ENCODE measurements at regions not wholly inside any gene's neighbourhood (a gene's known extent, or its start where the extent isn't known, plus 50 kb on each side); places are given as distances from the start of the nearest gene placed in this dataset.
"Not testable (repeated sequence)": the region's sequence is repeated elsewhere in the genome, so short reads cannot be mapped to it uniquely, and the experiment has no call there.

DNA sequence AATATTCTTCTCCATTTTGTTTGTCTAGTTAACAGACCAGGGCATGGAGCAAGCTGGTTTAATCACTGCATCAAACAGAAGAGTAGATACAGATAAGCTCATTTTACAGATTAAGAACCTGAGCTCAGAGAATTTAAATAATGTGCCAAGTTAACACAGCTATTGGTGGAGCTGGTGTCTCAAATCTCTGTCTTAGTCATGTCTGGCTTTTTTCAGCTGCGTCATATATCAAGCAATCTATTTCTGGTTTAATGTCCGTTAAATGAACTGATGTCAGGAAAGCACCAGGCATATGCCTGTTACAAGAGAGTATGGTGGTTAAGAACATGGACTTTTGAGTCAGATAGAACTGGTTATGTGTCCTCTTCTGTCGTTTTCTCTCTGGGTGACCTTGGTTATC lies 79.8 kb upstream of the ADGRA3 start:
- Histone ChIP-seq H3K36me3 (no peaks in the 10 kb centered on the region), H3K9me3 (no peaks in the 10 kb centered on the region), H3K4me3 (no peak overlapping the region), H3K4me1 (no peaks in the 10 kb centered on the region), H3K27ac (no peak overlapping the region), H3K27me3 (no peaks in the 10 kb centered on the region)
- intact Hi-C loops (cut with DNase I; ENCODE audit: low total_unique reads): no loop called here
- no peak for DNase-seq
- TF ChIP-seq, protein P1, sequence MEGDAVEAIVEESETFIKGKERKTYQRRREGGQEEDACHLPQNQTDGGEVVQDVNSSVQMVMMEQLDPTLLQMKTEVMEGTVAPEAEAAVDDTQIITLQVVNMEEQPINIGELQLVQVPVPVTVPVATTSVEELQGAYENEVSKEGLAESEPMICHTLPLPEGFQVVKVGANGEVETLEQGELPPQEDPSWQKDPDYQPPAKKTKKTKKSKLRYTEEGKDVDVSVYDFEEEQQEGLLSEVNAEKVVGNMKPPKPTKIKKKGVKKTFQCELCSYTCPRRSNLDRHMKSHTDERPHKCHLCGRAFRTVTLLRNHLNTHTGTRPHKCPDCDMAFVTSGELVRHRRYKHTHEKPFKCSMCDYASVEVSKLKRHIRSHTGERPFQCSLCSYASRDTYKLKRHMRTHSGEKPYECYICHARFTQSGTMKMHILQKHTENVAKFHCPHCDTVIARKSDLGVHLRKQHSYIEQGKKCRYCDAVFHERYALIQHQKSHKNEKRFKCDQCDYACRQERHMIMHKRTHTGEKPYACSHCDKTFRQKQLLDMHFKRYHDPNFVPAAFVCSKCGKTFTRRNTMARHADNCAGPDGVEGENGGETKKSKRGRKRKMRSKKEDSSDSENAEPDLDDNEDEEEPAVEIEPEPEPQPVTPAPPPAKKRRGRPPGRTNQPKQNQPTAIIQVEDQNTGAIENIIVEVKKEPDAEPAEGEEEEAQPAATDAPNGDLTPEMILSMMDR (IDR thresholded peaks at IDR 0.05): no peak

DNA sequence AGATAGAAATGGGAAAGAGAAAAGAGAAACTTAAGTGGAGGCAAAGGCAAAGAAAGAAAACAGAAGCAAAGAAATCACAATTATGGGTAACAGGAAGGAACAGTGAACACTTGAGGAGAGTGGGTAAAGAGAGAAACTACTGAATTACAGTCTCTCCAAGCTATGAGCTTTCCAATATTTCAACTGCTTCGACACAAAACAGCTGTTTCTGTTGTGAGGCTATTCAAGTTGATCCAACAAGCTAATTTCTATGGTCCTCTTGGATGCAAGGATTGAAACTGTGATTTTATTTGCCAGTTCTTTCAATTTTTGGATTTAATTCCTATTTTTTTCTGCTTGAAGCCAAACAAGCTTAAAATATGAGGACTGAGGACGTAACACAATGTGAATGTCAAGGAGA lies 80.5 kb upstream of the ADGRA3 start:
- Histone ChIP-seq H3K4me1 (no peaks in the 10 kb centered on the region), H3K9me3 (no peaks in the 10 kb centered on the region), H3K4me3 (no peak overlapping the region), H3K36me3 (no peaks in the 10 kb centered on the region), H3K27me3 (no peaks in the 10 kb centered on the region), H3K27ac (no peak overlapping the region)
- no peak for DNase-seq
- TF ChIP-seq, protein P1 (IDR thresholded peaks at IDR 0.05): no peak
- intact Hi-C loops (cut with DNase I; ENCODE audit: low total_unique reads): no loop called here

DNA sequence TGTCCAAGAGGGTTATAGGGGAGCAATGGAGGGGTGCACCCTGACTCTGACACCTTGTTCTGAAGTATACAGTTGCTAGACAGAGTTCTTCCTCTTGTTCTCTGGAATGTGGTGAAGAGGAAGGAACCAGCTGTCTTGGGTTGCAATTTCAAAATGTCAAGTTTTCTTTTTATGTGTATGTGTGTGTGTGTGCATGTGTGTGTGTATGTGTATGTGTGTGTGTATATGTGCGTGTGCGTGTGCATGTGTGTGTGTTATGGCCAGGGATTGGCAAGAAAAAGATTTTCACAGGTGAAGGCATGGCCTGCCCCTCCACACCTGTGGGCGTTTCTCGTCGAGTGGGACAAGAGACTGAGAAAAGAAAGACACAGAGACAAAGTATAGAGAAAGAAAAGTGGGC lies 81.6 kb upstream of the ADGRA3 start:
- Histone ChIP-seq H3K36me3 (no peaks in the 10 kb centered on the region), H3K4me1 (no peaks in the 10 kb centered on the region), H3K27ac (no peak overlapping the region), H3K27me3 (no peaks in the 10 kb centered on the region), H3K9me3 (no peaks in the 10 kb centered on the region), H3K4me3 (no peak overlapping the region)
- intact Hi-C loops (cut with DNase I; ENCODE audit: low total_unique reads): no loop called here
- no peak for DNase-seq
- TF ChIP-seq, protein P1 (IDR thresholded peaks at IDR 0.05): no peak

DNA sequence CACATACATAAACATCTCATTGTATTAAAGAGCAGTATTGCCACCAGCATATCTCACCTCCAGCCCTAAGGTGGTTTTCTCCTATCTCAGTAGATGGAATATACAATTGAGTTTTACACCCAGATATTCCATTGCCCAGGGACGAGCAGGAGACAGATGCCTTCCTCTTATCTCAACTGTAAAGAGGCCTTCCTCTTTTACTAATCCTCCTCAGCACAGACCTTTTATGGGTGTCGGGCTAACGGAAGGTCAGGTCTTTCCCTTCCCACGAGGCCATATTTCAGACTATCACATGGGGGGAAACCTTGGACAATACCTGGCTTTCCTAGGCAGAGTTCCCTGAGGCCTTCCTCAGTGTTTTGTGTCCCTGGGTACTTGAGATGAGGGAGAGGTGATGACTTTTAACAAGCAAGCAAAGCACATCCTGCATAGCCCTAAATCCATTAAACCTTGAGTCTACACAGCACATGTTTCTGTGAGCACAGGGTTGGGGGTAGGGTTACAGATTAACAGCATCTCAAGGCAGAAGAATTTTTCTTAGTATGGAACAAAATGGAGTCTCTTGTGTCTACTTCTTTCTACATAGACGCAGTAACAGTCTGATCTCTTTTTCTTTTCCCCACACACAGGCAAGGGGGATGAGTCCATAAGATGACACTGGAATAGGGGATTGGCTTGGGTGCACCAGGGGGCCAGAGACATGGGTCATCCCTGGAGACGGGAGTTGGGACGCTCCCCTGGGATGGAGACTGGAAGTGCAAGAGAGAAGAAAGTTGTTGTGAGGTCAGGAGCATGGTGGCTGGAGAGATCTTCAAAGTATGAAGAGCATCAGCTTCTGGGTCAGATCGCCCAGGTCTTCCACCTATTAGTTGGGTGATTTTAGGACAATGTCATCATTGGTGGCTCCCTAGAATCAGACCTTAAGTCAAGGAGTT lies 82.5 kb upstream of the ADGRA3 start:
- H3K4me3 ChIP-seq; H3K36me3 ChIP-seq; intact Hi-C loops (cut with DNase I; ENCODE audit: low total_unique reads); H3K9me3 ChIP-seq; H3K27ac ChIP-seq; H3K4me1 ChIP-seq; DNase-seq; H3K27me3 ChIP-seq: not testable (repeated sequence)

DNA sequence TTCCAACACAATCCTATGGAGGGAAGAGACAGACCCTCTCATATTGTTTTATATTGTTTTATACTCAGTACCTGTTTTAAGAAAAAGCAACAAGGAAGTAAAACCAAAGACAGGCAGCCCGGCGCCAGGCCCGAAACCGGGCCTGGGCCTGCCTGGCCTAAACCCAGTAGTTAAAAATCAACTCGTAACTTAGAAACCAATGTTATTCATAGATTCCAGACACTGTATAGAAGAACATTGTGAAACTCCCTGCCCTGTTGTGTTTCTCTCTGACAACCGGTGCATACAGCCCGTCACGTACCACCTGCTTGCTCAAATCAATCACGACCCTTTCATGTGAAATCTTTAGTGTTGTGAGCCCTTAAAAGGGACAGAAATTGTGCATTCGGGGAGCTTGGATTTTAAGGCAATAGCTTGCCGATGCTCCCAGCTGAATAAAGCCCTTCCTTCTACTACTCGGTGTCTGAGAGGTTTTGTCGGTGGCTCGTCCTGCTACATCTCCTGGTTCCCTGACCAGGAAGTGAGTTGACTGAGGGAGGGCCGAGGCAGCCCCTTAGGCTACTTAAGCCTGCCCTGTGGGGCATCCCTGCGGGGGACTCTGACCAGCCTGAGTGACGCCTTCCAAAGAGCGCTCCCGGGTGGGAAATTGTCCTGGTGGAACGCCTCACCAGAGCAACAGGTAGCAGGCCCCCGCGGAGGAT lies 83.5 kb upstream of the ADGRA3 start:
- DNase-seq; H3K4me1 ChIP-seq; H3K9me3 ChIP-seq; H3K27ac ChIP-seq; intact Hi-C loops (cut with DNase I; ENCODE audit: low total_unique reads); H3K27me3 ChIP-seq; H3K4me3 ChIP-seq; H3K36me3 ChIP-seq: not testable (repeated sequence)

DNA sequence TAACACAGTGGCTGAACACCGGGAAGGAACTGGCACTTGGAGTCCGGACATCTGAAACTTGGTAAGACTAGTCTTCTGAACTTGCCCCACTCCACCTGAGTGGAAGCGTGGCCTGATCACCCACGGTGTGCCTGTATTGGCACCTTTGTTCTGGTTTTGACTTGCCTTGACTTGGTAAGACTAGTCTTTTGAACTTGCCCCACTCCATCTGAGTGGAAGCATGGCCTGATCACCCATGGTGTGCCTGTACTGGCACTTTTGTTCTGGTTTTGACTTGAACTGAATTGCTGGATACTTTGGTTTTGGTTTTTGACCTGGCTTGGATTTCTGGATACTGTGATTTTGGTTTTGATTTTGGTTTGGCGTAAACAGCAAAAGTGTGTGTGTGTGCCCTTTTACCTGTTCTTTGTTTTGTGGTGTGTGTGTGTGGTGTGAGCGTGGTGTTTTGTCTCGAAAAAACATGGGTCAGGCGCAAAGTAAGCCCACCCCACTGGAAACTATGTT lies 84.1 kb upstream of the ADGRA3 start:
- intact Hi-C loops (cut with DNase I; ENCODE audit: low total_unique reads): loop anchor here (10.0 kb wide), 1 partner anchor 185 kb away; no protein-coding TSS in a partner anchor
- not testable (repeated sequence) for H3K36me3 ChIP-seq, H3K9me3 ChIP-seq, DNase-seq, H3K27me3 ChIP-seq, H3K4me3 ChIP-seq, H3K4me1 ChIP-seq, H3K27ac ChIP-seq

DNA sequence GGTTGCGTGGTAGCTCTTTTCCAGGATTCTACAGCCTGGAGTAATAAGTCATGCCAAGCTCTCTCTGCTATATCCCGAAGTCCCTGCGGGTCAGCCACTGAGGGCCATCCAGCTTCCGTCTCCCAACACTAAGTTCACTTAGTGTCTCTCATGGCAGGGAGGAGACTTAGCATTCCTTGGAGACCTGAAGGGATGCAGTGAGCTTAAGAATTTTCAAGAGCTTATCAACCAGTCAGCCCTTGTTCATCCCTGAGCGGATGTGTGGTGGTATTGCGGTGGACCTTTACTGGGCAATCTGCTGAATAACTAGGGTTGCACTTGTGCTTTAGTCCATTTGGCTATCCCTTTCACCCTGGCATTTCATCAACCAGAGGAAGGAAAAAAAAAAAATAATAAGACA lies 85.8 kb upstream of the ADGRA3 start:
- H3K4me3 ChIP-seq, H3K27ac ChIP-seq, H3K4me1 ChIP-seq, H3K9me3 ChIP-seq, H3K27me3 ChIP-seq, DNase-seq, H3K36me3 ChIP-seq: not testable (repeated sequence)
- intact Hi-C loops (cut with DNase I; ENCODE audit: low total_unique reads): loop anchor here (10.0 kb wide), 1 partner anchor 187 kb away; no protein-coding TSS in a partner anchor

Data from tibial artery (tissue), 4 donors.